ENCODE measurements at regions not wholly inside any gene's neighbourhood (a gene's known extent, or its start where the extent isn't known, plus 50 kb on each side); places are given as distances from the start of the nearest gene placed in this dataset.

DNA sequence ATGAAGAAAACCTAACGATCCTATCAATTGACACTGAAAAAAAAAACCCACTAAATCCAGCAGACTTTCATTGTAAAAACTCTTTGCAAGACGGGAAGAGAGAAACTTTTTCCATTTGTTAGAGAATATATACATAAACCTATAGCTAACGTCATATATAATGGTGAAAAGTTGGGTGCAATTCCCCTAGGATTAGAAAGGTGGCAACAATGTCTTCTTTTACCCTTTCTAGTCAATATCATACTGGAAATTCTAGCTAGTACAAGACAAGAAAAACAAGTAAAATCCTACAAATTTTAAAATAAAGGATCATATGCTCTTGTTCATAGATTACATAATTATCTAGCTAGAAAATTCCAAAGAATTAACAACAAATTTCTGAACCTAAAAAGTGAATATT, 1596.5 kb upstream of the LRRTM1 start:
- H3K4me3 ChIP-seq (ENCODE audit: control insufficient read depth, low read depth, low read length) = no peak overlapping the region
- TF ChIP-seq, protein P1, sequence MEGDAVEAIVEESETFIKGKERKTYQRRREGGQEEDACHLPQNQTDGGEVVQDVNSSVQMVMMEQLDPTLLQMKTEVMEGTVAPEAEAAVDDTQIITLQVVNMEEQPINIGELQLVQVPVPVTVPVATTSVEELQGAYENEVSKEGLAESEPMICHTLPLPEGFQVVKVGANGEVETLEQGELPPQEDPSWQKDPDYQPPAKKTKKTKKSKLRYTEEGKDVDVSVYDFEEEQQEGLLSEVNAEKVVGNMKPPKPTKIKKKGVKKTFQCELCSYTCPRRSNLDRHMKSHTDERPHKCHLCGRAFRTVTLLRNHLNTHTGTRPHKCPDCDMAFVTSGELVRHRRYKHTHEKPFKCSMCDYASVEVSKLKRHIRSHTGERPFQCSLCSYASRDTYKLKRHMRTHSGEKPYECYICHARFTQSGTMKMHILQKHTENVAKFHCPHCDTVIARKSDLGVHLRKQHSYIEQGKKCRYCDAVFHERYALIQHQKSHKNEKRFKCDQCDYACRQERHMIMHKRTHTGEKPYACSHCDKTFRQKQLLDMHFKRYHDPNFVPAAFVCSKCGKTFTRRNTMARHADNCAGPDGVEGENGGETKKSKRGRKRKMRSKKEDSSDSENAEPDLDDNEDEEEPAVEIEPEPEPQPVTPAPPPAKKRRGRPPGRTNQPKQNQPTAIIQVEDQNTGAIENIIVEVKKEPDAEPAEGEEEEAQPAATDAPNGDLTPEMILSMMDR (IDR thresholded peaks at IDR 0.05; ENCODE audit: control insufficient read depth, insufficient read depth, low read depth, low read length, missing control alignments) = no peak
- DNase-seq (ENCODE audit: low read depth) = no peak

- no peak for DNase-seq (ENCODE audit: low read depth)
- TF ChIP-seq, protein P1 (IDR thresholded peaks at IDR 0.05; ENCODE audit: control insufficient read depth, insufficient read depth, low read depth, low read length, missing control alignments) = no peak
- H3K4me3 ChIP-seq (ENCODE audit: control insufficient read depth, low read depth, low read length) = no peak overlapping the region
Observed at GRCh38 chr2:81895620-81896250, 1591.2 kb upstream of the LRRTM1 start.

DNA sequence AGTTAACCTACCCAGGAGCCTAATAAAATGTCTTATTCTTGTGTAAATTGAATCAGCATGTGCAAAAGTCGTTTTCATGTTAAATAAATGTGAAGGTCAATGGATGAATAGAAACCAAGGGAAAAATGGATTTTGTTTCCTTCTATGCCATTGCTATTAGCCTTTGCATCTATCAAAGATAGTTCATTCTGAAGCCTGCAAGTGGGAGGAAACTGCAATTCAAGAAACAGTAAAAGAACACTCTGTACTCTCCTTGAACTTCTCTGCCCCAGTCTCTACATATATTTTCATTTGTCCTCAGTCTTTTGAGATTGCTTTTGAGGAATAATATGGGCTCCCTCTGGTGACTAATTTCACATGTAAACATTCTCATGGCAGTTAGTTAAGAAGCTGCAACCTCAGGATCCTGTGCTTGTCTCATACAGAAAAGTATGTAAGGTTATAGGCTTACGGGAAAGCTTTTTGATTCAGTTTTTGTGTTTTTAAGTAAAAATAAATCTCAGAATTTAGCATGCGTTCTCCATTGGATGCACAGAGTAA, 1590.0 kb upstream of the LRRTM1 start:
- DNase-seq (ENCODE audit: low read depth) = no peak
- TF ChIP-seq, protein P1 (IDR thresholded peaks at IDR 0.05; ENCODE audit: control insufficient read depth, insufficient read depth, low read depth, low read length, missing control alignments) = no peak
- H3K4me3 ChIP-seq (ENCODE audit: control insufficient read depth, low read depth, low read length) = no peak overlapping the region

DNA sequence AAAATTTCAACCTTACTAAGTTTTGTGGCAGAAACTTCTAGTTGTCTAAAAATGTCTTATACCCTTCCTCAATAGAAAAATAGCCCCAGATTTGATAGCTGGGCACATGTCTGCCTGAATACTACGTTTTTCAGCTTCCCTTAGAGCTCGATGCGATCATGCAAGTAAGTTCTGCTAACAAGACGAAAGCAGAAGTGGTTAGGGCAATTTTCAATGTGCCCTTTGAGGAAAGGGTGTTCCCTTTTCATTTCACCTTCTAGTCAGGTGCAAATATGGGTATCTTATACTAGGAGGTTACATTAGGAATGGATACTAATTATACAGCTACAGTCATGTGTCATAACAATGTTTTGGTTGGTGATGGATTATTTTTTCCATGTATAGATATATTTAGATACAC, 1572.1 kb upstream of the LRRTM1 start:
- DNase-seq (ENCODE audit: low read depth) = no peak
- no peak overlapping the region for H3K4me3 ChIP-seq (ENCODE audit: control insufficient read depth, low read depth, low read length)
- TF ChIP-seq, protein P1 (IDR thresholded peaks at IDR 0.05; ENCODE audit: control insufficient read depth, insufficient read depth, low read depth, low read length, missing control alignments) = no peak

- no peak for DNase-seq (ENCODE audit: low read depth)
- no peak overlapping the region for H3K4me3 ChIP-seq (ENCODE audit: control insufficient read depth, low read depth, low read length)
- TF ChIP-seq, protein P1 (IDR thresholded peaks at IDR 0.05; ENCODE audit: control insufficient read depth, insufficient read depth, low read depth, low read length, missing control alignments) = no peak
Observed at GRCh38 chr2:81872006-81872405, 1567.5 kb upstream of the LRRTM1 start.

DNA sequence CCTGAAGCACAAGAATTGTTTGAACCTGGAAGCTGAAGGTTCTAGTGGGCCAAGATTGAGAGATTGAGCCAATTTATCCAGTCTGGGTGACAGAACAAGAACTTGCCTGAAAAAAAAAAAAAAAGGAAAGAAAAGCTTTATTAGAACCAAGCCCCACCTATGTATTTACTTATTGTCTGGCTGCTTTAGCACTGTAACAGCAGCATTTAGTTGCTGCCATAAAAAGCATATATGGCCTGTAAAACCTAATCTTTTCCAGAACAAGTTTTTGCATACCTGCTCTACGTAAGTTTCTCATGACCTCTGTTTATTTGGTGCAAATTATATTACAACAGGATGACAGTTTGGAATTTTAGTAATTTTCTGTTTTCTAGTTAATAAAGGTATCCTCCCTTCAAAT, 1565.6 kb upstream of the LRRTM1 start:
- TF ChIP-seq, protein P1 (IDR thresholded peaks at IDR 0.05; ENCODE audit: control insufficient read depth, insufficient read depth, low read depth, low read length, missing control alignments) = no peak
- DNase-seq (ENCODE audit: low read depth) = no peak
- no peak overlapping the region for H3K4me3 ChIP-seq (ENCODE audit: control insufficient read depth, low read depth, low read length)
